ENCODE measurements at regions not wholly inside any gene's neighbourhood (a gene's known extent, or its start where the extent isn't known, plus 50 kb on each side); places are given as distances from the start of the nearest gene placed in this dataset.

GRCh38 chr13:79803296-79803695 is 322.3 kb downstream of the NDFIP2 start:
- Histone ChIP-seq H3K4me3 (no peak overlapping the region), H3K27me3 (ENCODE audit: insufficient read depth) (no peaks in the 10 kb centered on the region), H3K4me1 (ENCODE audit: insufficient read depth) (peaks cover 9% of the 10 kb centered on the region; the same call in 1 of the 2 replicates), H4K20me1 (replicated peaks; ENCODE audit: insufficient read depth) (no peaks in the 10 kb centered on the region), H3F3A (replicated peaks; ENCODE audit: low read depth) (no peaks in the 10 kb centered on the region), H3K9me2 (ENCODE audit: insufficient read depth) (no peaks in the 10 kb centered on the region; the same call in 1 of the 2 replicates), H2AFZ (no peak overlapping the region), H3K79me2 (replicated peaks; ENCODE audit: insufficient read depth) (no peaks in the 10 kb centered on the region), H3K36me3 (ENCODE audit: insufficient read depth) (no peaks in the 10 kb centered on the region), H3K4me2 (no peak overlapping the region), H3K27ac (ENCODE audit: low read depth) (no peak overlapping the region)
- Mint-ChIP-seq H3K4me1 (peaks cover 39% of the 10 kb centered on the region), H3K9me3 (peaks cover 2% of the 10 kb centered on the region; the same call in 1 of the 3 replicates), H3K36me3 (ENCODE audit: low read depth) (peaks cover 3% of the 10 kb centered on the region), H3K27ac (no peak overlapping the region), H3K4me3 (no peak overlapping the region), H3K27me3 (ENCODE audit: insufficient read depth, low read depth, poor library complexity) (peaks cover 6% of the 10 kb centered on the region)
- DNase-seq (ENCODE audit: low spot score) (no peak), ATAC-seq (no peak)
- TF ChIP-seq CREB1 (CRISPR knock-in tag; IDR thresholded peaks at IDR 0.05; ENCODE audit: low read depth): no peak
- no peak for TF ChIP-seq NANOG (IDR thresholded peaks at IDR 0.05; ENCODE audit: borderline replicate concordance)
- TF ChIP-seq ETS1 (IDR thresholded peaks at IDR 0.05): no peak
- no peak for TF ChIP-seq REST (IDR thresholded peaks at IDR 0.05; ENCODE audit: unreplicated experiment)
- TF ChIP-seq STAT1 (IDR thresholded peaks at IDR 0.05; ENCODE audit: unreplicated experiment): no peak
- no peak for TF ChIP-seq ZNF462 (CRISPR knock-in tag; IDR thresholded peaks at IDR 0.05)
- no peak for TF ChIP-seq JUNB (IDR thresholded peaks at IDR 0.05; ENCODE audit: unreplicated experiment)
- no peak for TF ChIP-seq CTCF (conservative IDR thresholded peaks at IDR 0.05; ENCODE audit: low read depth in 2 of 2)
- no peak for TF ChIP-seq POLR2AphosphoS5 (IDR thresholded peaks at IDR 0.05; ENCODE audit: low read depth)
- TF ChIP-seq EZH2phosphoT487 (IDR thresholded peaks at IDR 0.05; ENCODE audit: unreplicated experiment): no peak
- no peak for TF ChIP-seq ZNF331 (CRISPR knock-in tag; IDR thresholded peaks at IDR 0.05; ENCODE audit: low read depth)
- no peak for TF ChIP-seq ZNF114 (CRISPR knock-in tag; IDR thresholded peaks at IDR 0.05)
- TF ChIP-seq EZH2 (IDR thresholded peaks at IDR 0.05; ENCODE audit: low read depth, unreplicated experiment): no peak

Data from GM23338 (cell line).